PC-3 (cell line): ENCODE measurements at regions not wholly inside any gene's neighbourhood (a gene's known extent, or its start where the extent isn't known, plus 50 kb on each side); places are given as distances from the start of the nearest gene placed in this dataset.

Experiments used
- EZH2 ChIP-seq: fragments of 300-600 bp; sonication (generic); IDR thresholded peaks from one replicate; pipeline ENCODE4 v1.6.1; 2017; ENCODE audit warnings: antibody characterized with exemption, mild to moderate bottlenecking, low read length; ENCODE audit not compliant: unreplicated experiment
- EZH2phosphoT487 ChIP-seq: fragments of 300-600 bp; sonication (generic); IDR thresholded peaks from 2 replicates; pipeline ENCODE4 v1.6.1; 2018; ENCODE audit warnings: mild to moderate bottlenecking, antibody characterized with exemption, low read length, borderline replicate concordance
- TF ChIP-seq, protein P1 (sequence below): fragments of 300-600 bp; sonication (generic); conservative IDR thresholded peaks from 2 replicates; pipeline ENCODE4 v1.5.1; 2017; ENCODE audit warnings: antibody characterized with exemption, low read depth, mild to moderate bottlenecking, low read length

DNA sequence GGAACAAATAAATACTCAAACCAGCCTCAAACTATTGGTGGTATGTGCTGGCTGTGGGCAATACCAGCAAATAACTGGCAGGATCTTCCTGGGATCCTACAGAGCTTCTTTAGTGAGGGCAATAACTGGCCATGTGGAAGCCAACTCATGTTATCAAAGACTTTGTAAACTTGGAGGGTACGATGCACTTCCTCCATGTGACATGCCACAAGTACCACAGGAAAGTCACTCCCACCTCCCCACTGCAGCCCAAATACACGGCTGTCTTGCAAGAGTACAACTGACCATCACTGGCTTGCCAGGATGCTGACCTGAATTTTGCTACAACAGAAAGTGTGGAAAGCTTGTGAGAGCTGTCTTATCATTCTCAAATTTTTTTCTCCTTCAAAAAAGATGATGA, 93.3 kb upstream of the MAML3 start:
- TF ChIP-seq, protein P1, sequence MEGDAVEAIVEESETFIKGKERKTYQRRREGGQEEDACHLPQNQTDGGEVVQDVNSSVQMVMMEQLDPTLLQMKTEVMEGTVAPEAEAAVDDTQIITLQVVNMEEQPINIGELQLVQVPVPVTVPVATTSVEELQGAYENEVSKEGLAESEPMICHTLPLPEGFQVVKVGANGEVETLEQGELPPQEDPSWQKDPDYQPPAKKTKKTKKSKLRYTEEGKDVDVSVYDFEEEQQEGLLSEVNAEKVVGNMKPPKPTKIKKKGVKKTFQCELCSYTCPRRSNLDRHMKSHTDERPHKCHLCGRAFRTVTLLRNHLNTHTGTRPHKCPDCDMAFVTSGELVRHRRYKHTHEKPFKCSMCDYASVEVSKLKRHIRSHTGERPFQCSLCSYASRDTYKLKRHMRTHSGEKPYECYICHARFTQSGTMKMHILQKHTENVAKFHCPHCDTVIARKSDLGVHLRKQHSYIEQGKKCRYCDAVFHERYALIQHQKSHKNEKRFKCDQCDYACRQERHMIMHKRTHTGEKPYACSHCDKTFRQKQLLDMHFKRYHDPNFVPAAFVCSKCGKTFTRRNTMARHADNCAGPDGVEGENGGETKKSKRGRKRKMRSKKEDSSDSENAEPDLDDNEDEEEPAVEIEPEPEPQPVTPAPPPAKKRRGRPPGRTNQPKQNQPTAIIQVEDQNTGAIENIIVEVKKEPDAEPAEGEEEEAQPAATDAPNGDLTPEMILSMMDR = no peak
- TF ChIP-seq EZH2phosphoT487 = no peak
- TF ChIP-seq EZH2 = no peak
